Neural cell (in vitro differentiated cells): ENCODE measurements at regions not wholly inside any gene's neighbourhood (a gene's known extent, or its start where the extent isn't known, plus 50 kb on each side); places are given as distances from the start of the nearest gene placed in this dataset.

Experiments used
- H2AFZ ChIP-seq: fragments of 200-600, 300-800 bp; sonication (generic), shearing (Covaris generic); 2 replicates; pipeline ENCODE4 v1.6.0; 2014; ENCODE audit warnings: low read depth, mild to moderate bottlenecking, antibody characterized with exemption, low read length, moderate library complexity
- H3F3A ChIP-seq: fragments of 200-600 bp; shearing (Covaris generic); 2 replicates; pipeline ENCODE4 v1.6.1; 2016; ENCODE audit warnings: mild to moderate bottlenecking, moderate library complexity, mixed read lengths, antibody characterized with exemption, low read length; ENCODE audit not compliant: insufficient read depth, poor library complexity, severe bottlenecking
- H3K27ac ChIP-seq: fragments of 200-600, 300-800 bp; sonication (generic), shearing (Covaris generic); 2 replicates; pipeline ENCODE4 v1.5.1; 2014; ENCODE audit warnings: mild to moderate bottlenecking, low read length, moderate library complexity
- H3K27me3 ChIP-seq: fragments of 300-800, 200-600 bp; sonication (generic), shearing (Covaris generic); 2 replicates; pipeline ENCODE4 v1.6.0; 2014; ENCODE audit warnings: mild to moderate bottlenecking, low read depth, low read length, moderate library complexity; ENCODE audit not compliant: insufficient read depth
- H3K36me3 ChIP-seq: fragments of 300-800, 200-600 bp; sonication (generic), shearing (Covaris generic); 2 replicates; pipeline ENCODE4 v1.5.1; 2014; ENCODE audit warnings: mild to moderate bottlenecking, antibody characterized with exemption, low read length, moderate library complexity; ENCODE audit not compliant: insufficient read depth
- H3K4me2 ChIP-seq: fragments of 300-800, 200-600 bp; sonication (generic), shearing (Covaris generic); 2 replicates; pipeline ENCODE4 v1.6.0; 2014; ENCODE audit warnings: mild to moderate bottlenecking, low read length
- H3K4me3 ChIP-seq: fragments of 300-800, 200-600 bp; sonication (generic), shearing (Covaris generic); 2 replicates; pipeline ENCODE4 v1.5.1; 2014; ENCODE audit warnings: mild to moderate bottlenecking, low read length, moderate library complexity
- H3K79me2 ChIP-seq: fragments of 200-600 bp; shearing (Covaris generic); replicated peaks from 2 replicates; pipeline ENCODE4 v1.6.0; 2014; ENCODE audit warnings: mild to moderate bottlenecking, low read length, moderate library complexity; ENCODE audit not compliant: insufficient read depth
- H3K9ac ChIP-seq: fragments of 300-800, 200-600 bp; sonication (generic), shearing (Covaris generic); 2 replicates; pipeline ENCODE4 v1.6.1; 2016; ENCODE audit warnings: mild to moderate bottlenecking, low read length, mixed read lengths
- H3K9me2 ChIP-seq: fragments of 200-600 bp; shearing (Covaris generic); 2 replicates; pipeline ENCODE4 v1.6.1; 2016; ENCODE audit warnings: mild to moderate bottlenecking, low read length, mixed read lengths; ENCODE audit not compliant: insufficient read depth
- H3K9me3 ChIP-seq: fragments of 200-600, 300-800 bp; sonication (generic), shearing (Covaris generic); 2 replicates; pipeline ENCODE4 v1.6.1; 2016; ENCODE audit warnings: mild to moderate bottlenecking, mixed run types, low read length, moderate library complexity, mixed read lengths
- H4K20me1 ChIP-seq: fragments of 200-600 bp; shearing (Covaris generic); 2 replicates; pipeline ENCODE4 v1.6.1; 2016; ENCODE audit warnings: mild to moderate bottlenecking, mixed run types; ENCODE audit not compliant: insufficient read depth
- CTCF ChIP-seq: fragments of 450-650 bp; IDR thresholded peaks from 2 replicates; pipeline ENCODE4 v1.5.1; 2014; ENCODE audit warnings: antibody characterized with exemption, mild to moderate bottlenecking, moderate library complexity; ENCODE audit not compliant: poor library complexity, severe bottlenecking
- EP300 ChIP-seq: fragments of 450-650 bp; conservative IDR thresholded peaks from 2 replicates; pipeline ENCODE4 v1.6.1; 2014; ENCODE audit warnings: antibody characterized with exemption, mild to moderate bottlenecking, moderate library complexity; ENCODE audit not compliant: poor library complexity, severe bottlenecking
- EZH2 ChIP-seq: fragments of 200-600, 300-800 bp; shearing (Covaris generic), sonication (generic); IDR thresholded peaks from 2 replicates; pipeline ENCODE4 v1.6.1; 2014; ENCODE audit warnings: antibody characterized with exemption, low read length, borderline replicate concordance, mild to moderate bottlenecking; ENCODE audit not compliant: insufficient read depth, poor library complexity, severe bottlenecking
- MXI1 ChIP-seq: fragments of 450-650 bp; conservative IDR thresholded peaks from 2 replicates; pipeline ENCODE4 v1.6.1; 2014; ENCODE audit warnings: antibody characterized with exemption, mild to moderate bottlenecking; ENCODE audit not compliant: poor library complexity, severe bottlenecking
- POLR2AphosphoS5 ChIP-seq: IDR thresholded peaks from 2 replicates; pipeline ENCODE4 v1.6.1; 2012
- RAD21 ChIP-seq: fragments of 450-650 bp; conservative IDR thresholded peaks from 2 replicates; pipeline ENCODE4 v1.6.1; 2014; ENCODE audit warnings: antibody characterized with exemption, mild to moderate bottlenecking, moderate library complexity
- REST ChIP-seq: IDR thresholded peaks from 2 replicates; pipeline ENCODE4 v1.6.1; 2012; ENCODE audit warnings: borderline replicate concordance
- SMC3 ChIP-seq: fragments of 450-650 bp; conservative IDR thresholded peaks from 2 replicates; pipeline ENCODE4 v1.6.1; 2014; ENCODE audit warnings: antibody characterized with exemption, mild to moderate bottlenecking, moderate library complexity; ENCODE audit not compliant: poor library complexity
- TAF1 ChIP-seq: IDR thresholded peaks from 2 replicates; pipeline ENCODE4 v1.6.1; 2012; ENCODE audit warnings: low read depth

- Histone ChIP-seq H4K20me1 (no peaks in the 10 kb centered on the region), H3K27me3 (no peaks in the 10 kb centered on the region), H3K36me3 (no peaks in the 10 kb centered on the region), H2AFZ (no peak overlapping the region), H3K4me3 (no peak overlapping the region), H3K9me2 (no peaks in the 10 kb centered on the region), H3K4me2 (no peak overlapping the region), H3K27ac (no peak overlapping the region), H3K9ac (no peak overlapping the region), H3F3A (no peaks in the 10 kb centered on the region), H3K79me2 (no peaks in the 10 kb centered on the region), H3K9me3 (no peaks in the 10 kb centered on the region)
- no peak for TF ChIP-seq SMC3
- no peak for TF ChIP-seq POLR2AphosphoS5
- no peak for TF ChIP-seq RAD21
- TF ChIP-seq EP300: no peak
- TF ChIP-seq REST: no peak
- TF ChIP-seq TAF1: no peak
- no peak for TF ChIP-seq EZH2
- TF ChIP-seq CTCF: no peak
- no peak for TF ChIP-seq MXI1
Observed at GRCh38 chr2:83949361-83949760, 509.7 kb downstream of the SUCLG1 start.

GRCh38 chr2:83944191-83944590, 514.9 kb downstream of the SUCLG1 start:
- no peaks in the 10 kb centered on the region for H3K9me2 ChIP-seq
- H2AFZ ChIP-seq: no peak overlapping the region
- no peaks in the 10 kb centered on the region for H3K27me3 ChIP-seq
- no peaks in the 10 kb centered on the region for H3F3A ChIP-seq
- H3K9ac ChIP-seq: no peak overlapping the region
- H3K4me3 ChIP-seq: no peak overlapping the region
- H4K20me1 ChIP-seq: no peaks in the 10 kb centered on the region
- no peak overlapping the region for H3K4me2 ChIP-seq
- no peaks in the 10 kb centered on the region for H3K36me3 ChIP-seq
- TF ChIP-seq TAF1 (no peak), SMC3 (no peak), CTCF (no peak)
- H3K79me2 ChIP-seq: no peaks in the 10 kb centered on the region
- no peaks in the 10 kb centered on the region for H3K9me3 ChIP-seq
- H3K27ac ChIP-seq: no peak overlapping the region
